HepG2 (cell line): ENCODE measurements at regions not wholly inside any gene's neighbourhood (a gene's known extent, or its start where the extent isn't known, plus 50 kb on each side); places are given as distances from the start of the nearest gene placed in this dataset.

ENCODE experiments used
- ATAC-seq: fragments of 200-7000 bp; cut with Tn5 transposase; 3 replicates; pipeline ENCODE4 v1.9.1; 2020; ENCODE audit warnings: mild to moderate bottlenecking, moderate library complexity
- BruUV-seq: library from RNA; stranded (reverse); fragments of 400-500 nt; replicated peaks from 2 replicates; lab custom pipeline; 2021; lab: Mats Ljungman, UMichigan
- CTCF ChIA-PET: fragments of 300-600 bp; formaldehyde crosslinking; extraction: SDS; loops from one replicate; lab custom pipeline; 2021; ENCODE audit warnings: low total read pairs, inconsistent platforms, low intra/inter-chr PET ratio; lab: Yijun Ruan, JAX
- POLR2A ChIA-PET: fragments of 350-600 bp; sonication (Branson Sonifier 250); formaldehyde crosslinking; loops from one replicate; lab custom pipeline; 2020; ENCODE audit warnings: antibody characterized with exemption, inconsistent platforms; lab: Yijun Ruan, JAX
- DNase-seq: peaks from one replicate; pipeline ENCODE4 v3.0.0-alpha.2; 2015; ENCODE audit warnings: low spot score
- FAIRE-seq: peaks from 3 replicates; lab custom pipeline; 2011; peaks lifted over from hg19 to GRCh38; lab: Jason Lieb, UNC
- H2AFZ ChIP-seq: one replicate; pipeline ENCODE4 v1.6.1; 2011; ENCODE audit warnings: low read length, inconsistent platforms
- H3K27ac ChIP-seq: fragments of 300-600 bp; 3 replicates; pipeline ENCODE4 v1.8.0; 2011; ENCODE audit warnings: mixed run types, mild to moderate bottlenecking, mixed read lengths, low read length, inconsistent platforms; ENCODE audit not compliant: insufficient read depth; ENCODE audit errors: extremely low read length
- H3K27me3 ChIP-seq, 2 experiments: fragments of 200-600 bp in 1 of 2; 2 replicates in 1 of 2; 3 replicates in 1 of 2; pipeline versions ENCODE4 v1.6.0 to v1.8.0; 2011; ENCODE audit warnings: low read length in 2 of 2, mild to moderate bottlenecking in 2 of 2, moderate library complexity in 2 of 2, inconsistent platforms in 1 of 2; ENCODE audit not compliant: insufficient read depth in 2 of 2, control insufficient read depth in 1 of 2
- H3K36me3 ChIP-seq, 2 experiments: fragments of 200-600 bp in 1 of 2; replicated peaks in 1 of 2; 2 replicates in 1 of 2; 3 replicates in 1 of 2; pipeline versions ENCODE4 v1.5.1 to v1.8.0; 2011; ENCODE audit warnings: low read length in 2 of 2, inconsistent platforms in 1 of 2; ENCODE audit not compliant: insufficient read depth in 2 of 2, control insufficient read depth in 1 of 2
- H3K4me1 ChIP-seq: 2 replicates; pipeline ENCODE4 v1.5.1; 2012; ENCODE audit warnings: low read length, inconsistent platforms; ENCODE audit not compliant: insufficient read depth
- H3K4me2 ChIP-seq: 2 replicates; pipeline ENCODE4 v1.6.0; 2011; ENCODE audit warnings: low read depth, low read length, inconsistent platforms
- H3K4me3 ChIP-seq, 3 experiments: fragments of 200-600 bp in 1 of 3; sonication (generic), shearing (Covaris generic) in 1 of 3; replicated peaks in 1 of 3; 2 replicates each; pipeline ENCODE4 v1.5.1; 2011 to 2016; ENCODE audit warnings: low read length in 3 of 3, inconsistent platforms in 2 of 3, low read depth in 2 of 3, mild to moderate bottlenecking in 2 of 3, control low read depth in 1 of 3, mixed read lengths in 1 of 3; ENCODE audit not compliant: insufficient read depth in 1 of 3
- H3K79me2 ChIP-seq: one replicate; pipeline ENCODE4 v1.6.1; 2011; ENCODE audit warnings: low read length, inconsistent platforms; ENCODE audit not compliant: insufficient read depth
- H3K9ac ChIP-seq: 2 replicates; pipeline ENCODE4 v1.6.0; 2011; ENCODE audit warnings: mild to moderate bottlenecking, low read depth, low read length, inconsistent platforms; ENCODE audit not compliant: insufficient read depth
- H3K9me3 ChIP-seq: 2 replicates; pipeline ENCODE4 v1.5.1; 2012; ENCODE audit warnings: mild to moderate bottlenecking, low read length
- H4K20me1 ChIP-seq: 2 replicates; pipeline ENCODE4 v1.6.0; 2011; ENCODE audit warnings: inconsistent platforms, mild to moderate bottlenecking, low read length, moderate library complexity; ENCODE audit not compliant: insufficient read depth
- GTF2F1 ChIP-seq: fragments of 150-350 bp; IDR thresholded peaks from 2 replicates; pipeline ENCODE4 v1.6.1; 2014; ENCODE audit warnings: low read length
- HMGA1 ChIP-seq: sonication (generic); formaldehyde crosslinking; conservative IDR thresholded peaks from 2 replicates; pipeline ENCODE4 v1.4.0; 2020; ENCODE audit warnings: missing genetic modification reagents
- NR2F2 ChIP-seq: IDR thresholded peaks from 2 replicates; pipeline ENCODE4 v1.6.1; 2012; ENCODE audit warnings: low read depth, inconsistent platforms, borderline replicate concordance
- ZBTB7A ChIP-seq: sonication (generic); formaldehyde crosslinking; IDR thresholded peaks from 2 replicates; pipeline ENCODE4 v1.8.0; 2022; ENCODE audit warnings: mild to moderate bottlenecking, missing genetic modification reagents
- ZFP36L1 ChIP-seq: sonication (generic); formaldehyde crosslinking; IDR thresholded peaks from 2 replicates; pipeline ENCODE4 v1.8.0; 2022; ENCODE audit warnings: mild to moderate bottlenecking, missing genetic modification reagents, moderate library complexity
- ZNF501 ChIP-seq: sonication (generic); formaldehyde crosslinking; IDR thresholded peaks from 2 replicates; pipeline ENCODE4 v1.5.1; 2020; ENCODE audit warnings: mild to moderate bottlenecking, moderate library complexity, missing genetic modification reagents
- ZNF609 ChIP-seq: sonication (generic); formaldehyde crosslinking; IDR thresholded peaks from 2 replicates; pipeline ENCODE4 v1.4.0; 2020; ENCODE audit warnings: mild to moderate bottlenecking, missing genetic modification reagents, borderline replicate concordance
- ZNF737 ChIP-seq: sonication (generic); formaldehyde crosslinking; IDR thresholded peaks from 2 replicates; pipeline ENCODE4 v1.5.0; 2020; ENCODE audit warnings: missing genetic modification reagents, mild to moderate bottlenecking, borderline replicate concordance
- WGBS: methylation state at CpG from one replicate; pipeline ENCODE4 v1.1.6; 2017; ENCODE audit warnings: low lambda C conversion rate; 5-methylcytosine and 5-hydroxymethylcytosine counted together
- in situ Hi-C: cut with HindIII; loops from 2 replicates; pipeline ENCODE4 v1.10.0; 2017; ENCODE audit warnings: low pct_unique_long_range_greater_than_20kb; ENCODE audit not compliant: extremely low pct_ligation_motif_present
- intact Hi-C: fragments of 100-400 bp; cut with micrococcal nuclease; formaldehyde crosslinking; loops from one replicate; pipeline ENCODE4 v1.10.0; 2022; ENCODE audit not compliant: unreplicated experiment

GRCh38 chr1:232302376-232303221, 327.3 kb downstream of the SIPA1L2 start:
- Histone ChIP-seq H3K4me3 (no peak overlapping the region), H3K4me2 (no peak overlapping the region), H4K20me1 (no peaks in the 10 kb centered on the region), H3K4me1 (no peaks in the 10 kb centered on the region), H3K27me3 (no peaks in the 10 kb centered on the region), H3K27ac (no peak overlapping the region), H3K9me3 (no peaks in the 10 kb centered on the region), H3K9ac (no peak overlapping the region), H3K36me3 (no peaks in the 10 kb centered on the region), H3K79me2 (no peaks in the 10 kb centered on the region), H2AFZ (no peak overlapping the region)
- FAIRE-seq (no peak), DNase-seq (no peak), ATAC-seq (no peak)
- 4% methylated on average over 4 of the region's 4 CpGs for WGBS
- in situ Hi-C loops = no loop called here
- ChIA-PET POLR2A (no interaction called here), CTCF (no interaction called here)
- no TSS peak for BruUV-seq
- intact Hi-C loops = no loop called here
- TF ChIP-seq ZNF609 (no peak), ZNF737 (CRISPR knock-in tag) (no peak), NR2F2 (no peak), ZBTB7A (CRISPR knock-in tag) (no peak), ZNF501 (CRISPR knock-in tag) (no peak), ZFP36L1 (CRISPR knock-in tag) (no peak), HMGA1 (CRISPR knock-in tag) (no peak), GTF2F1 (no peak)
